HG03432 (cell line): ENCODE measurements at regions not wholly inside any gene's neighbourhood (a gene's known extent, or its start where the extent isn't known, plus 50 kb on each side); places are given as distances from the start of the nearest gene placed in this dataset.
"Not testable (repeated sequence)": the region's sequence is repeated elsewhere in the genome, so short reads cannot be mapped to it uniquely, and the experiment has no call there.

ENCODE experiments used
- ATAC-seq: cut with Tn5 transposase; IDR thresholded peaks from one replicate; pipeline ENCODE4 v1.9.1; 2021; ENCODE audit warnings: mild to moderate bottlenecking, moderate library complexity; ENCODE audit not compliant: unreplicated experiment

GRCh38 chr13:21909331-21909730, 238.5 kb downstream of the FGF9 start:
- no peak for ATAC-seq

DNA sequence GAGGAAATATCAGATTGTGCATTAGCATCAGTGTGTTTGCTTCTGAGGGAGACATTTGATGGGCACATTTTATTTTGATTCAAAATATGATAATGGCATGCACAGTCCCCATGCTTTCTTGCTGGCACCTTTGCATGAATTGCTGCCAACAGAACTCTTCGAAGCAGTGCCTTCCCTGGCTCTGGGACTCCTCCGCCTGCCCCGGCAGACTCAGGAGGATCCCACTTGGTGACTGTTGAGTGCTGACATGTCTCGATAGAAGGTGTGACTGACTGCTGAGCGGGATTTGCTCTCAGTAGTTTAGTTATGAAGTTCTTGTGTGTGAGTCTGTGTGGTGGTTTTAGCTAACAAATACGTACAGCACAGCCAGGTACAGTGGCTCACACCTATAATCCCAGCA, 239.7 kb downstream of the FGF9 start:
- ATAC-seq = no peak

- ATAC-seq = no peak
Observed at GRCh38 chr13:21911646-21912298, 240.9 kb downstream of the FGF9 start.

- no peak for ATAC-seq
Observed at GRCh38 chr13:21913010-21913409, 242.1 kb downstream of the FGF9 start.

- no peak for ATAC-seq
Observed at GRCh38 chr13:21917086-21918015, 246.5 kb downstream of the FGF9 start.

DNA sequence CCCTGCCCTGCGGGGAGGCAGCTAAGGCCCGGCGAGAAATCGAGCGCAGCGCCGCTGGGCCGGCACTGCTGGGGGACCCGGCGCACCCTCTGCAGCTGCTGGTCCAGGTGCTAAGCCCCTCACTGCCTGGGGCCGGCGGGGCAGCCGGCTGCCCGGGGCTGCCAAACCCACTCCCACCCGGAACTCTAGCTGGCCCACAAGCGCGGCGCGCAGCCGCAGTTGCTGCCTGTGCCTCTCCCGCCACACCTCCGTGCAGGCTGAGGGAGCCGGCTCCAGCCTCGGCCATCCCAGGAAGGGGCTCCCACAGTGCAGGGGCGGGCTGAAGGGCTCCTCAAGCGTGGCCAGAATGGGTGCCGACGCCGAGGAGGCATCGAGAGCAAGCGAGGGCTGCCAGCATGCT, 249.9 kb downstream of the FGF9 start:
- ATAC-seq = not testable (repeated sequence)

DNA sequence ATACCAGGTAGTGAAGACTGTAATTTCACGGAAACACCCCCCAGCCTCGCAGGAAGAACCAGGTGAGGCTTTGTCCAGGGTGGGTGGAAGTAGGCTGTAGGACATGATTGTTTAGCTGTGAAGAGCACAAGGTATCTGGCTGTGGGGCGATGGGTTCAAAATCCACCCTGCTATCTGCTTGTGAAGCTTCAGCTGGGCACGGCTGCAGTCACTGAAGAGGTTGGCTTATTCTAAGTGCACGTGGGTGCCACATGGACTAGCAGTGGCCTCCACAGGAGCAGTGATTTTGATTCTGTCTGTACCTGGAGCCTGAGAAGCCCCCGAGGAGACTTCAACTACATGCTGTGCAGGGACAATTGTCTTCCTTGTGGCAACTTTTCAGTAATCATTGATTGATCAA, 254.1 kb downstream of the FGF9 start:
- ATAC-seq = no peak

GRCh38 chr13:21925720-21926119, 254.8 kb downstream of the FGF9 start:
- no peak for ATAC-seq

- ATAC-seq = no peak
Observed at GRCh38 chr13:21929400-21929799, 258.5 kb downstream of the FGF9 start.

- no peak for ATAC-seq
Observed at GRCh38 chr13:21930536-21930935, 259.7 kb downstream of the FGF9 start.

DNA sequence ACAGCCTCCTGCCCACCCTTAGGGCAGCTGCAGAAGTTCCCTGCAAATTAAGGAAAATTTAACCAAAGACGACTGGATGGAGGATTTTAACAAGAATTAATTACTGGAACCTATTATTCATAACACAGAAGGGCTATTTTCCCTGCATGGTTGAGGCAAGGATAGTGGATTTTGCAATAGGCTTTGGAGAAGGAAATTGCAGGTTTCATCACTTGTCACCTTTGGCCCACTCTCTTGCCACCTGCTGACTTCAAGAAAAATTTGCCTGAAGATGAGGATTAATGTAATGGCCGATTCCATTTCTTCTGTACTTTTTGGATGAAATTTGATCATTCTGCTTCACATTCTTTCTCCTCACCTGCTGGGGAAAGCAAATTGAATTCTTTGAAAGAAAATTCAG, 261.7 kb downstream of the FGF9 start:
- ATAC-seq = no peak

DNA sequence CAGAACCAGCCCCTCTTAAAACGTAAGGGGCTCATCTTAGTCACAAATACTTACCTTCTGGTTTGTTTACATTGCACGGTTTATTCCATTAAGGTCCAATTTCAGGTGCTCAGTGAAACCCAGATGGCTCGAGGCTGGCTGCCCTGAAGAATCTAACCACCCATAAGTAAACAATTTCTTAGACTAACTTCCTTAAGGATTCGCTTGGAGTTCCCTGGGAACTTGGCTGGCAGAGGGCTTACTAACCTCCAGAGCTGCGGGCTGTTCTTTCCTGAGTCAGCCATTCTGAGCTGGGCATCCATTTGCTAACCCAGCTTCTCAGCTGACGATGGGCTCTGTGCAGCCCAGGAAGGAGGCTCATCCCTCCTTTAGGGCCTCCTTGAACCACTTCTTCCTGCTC, 262.1 kb downstream of the FGF9 start:
- no peak for ATAC-seq

- no peak for ATAC-seq
Observed at GRCh38 chr13:21934284-21934683, 263.4 kb downstream of the FGF9 start.

DNA sequence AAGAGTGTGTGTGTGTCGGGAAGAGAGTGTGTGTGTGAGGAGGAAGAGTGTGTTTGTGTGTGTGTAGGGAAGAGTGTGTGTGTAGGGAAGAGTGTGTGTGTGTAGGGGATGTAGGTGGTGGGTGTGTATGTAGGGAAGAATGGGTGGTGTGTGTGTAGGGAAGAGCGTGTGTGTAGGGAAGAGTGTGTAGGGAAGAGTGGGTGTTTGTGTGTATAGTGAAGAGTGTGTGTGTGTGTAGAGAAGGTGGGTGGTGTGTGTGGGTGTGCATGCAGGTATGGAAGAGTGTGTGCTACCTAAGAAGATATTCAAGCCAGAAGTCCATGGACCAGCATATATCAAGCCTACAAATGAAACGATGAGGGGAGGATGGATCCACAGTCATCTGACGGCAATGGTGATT, 265.8 kb downstream of the FGF9 start:
- no peak for ATAC-seq

GRCh38 chr13:21938168-21938567, 267.3 kb downstream of the FGF9 start:
- no peak for ATAC-seq

DNA sequence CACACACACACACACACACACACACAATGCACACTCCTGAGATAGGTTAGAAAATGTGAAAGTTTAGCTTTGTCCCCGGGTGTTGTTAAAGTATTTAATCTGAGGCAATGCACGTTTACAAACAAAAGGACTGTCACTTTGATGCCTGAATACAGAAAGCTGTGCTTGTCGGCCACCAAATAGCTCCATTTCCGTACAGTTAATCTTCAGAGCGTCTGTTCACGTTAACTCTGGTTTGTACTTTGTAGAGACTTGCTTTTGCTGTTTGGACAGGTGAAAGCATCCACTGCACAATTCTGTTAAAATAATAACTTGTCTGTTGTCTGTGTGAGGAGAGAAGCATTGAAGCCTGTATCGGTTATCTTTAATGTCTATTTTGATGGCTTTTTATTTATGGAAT, 267.8 kb downstream of the FGF9 start:
- no peak for ATAC-seq

DNA sequence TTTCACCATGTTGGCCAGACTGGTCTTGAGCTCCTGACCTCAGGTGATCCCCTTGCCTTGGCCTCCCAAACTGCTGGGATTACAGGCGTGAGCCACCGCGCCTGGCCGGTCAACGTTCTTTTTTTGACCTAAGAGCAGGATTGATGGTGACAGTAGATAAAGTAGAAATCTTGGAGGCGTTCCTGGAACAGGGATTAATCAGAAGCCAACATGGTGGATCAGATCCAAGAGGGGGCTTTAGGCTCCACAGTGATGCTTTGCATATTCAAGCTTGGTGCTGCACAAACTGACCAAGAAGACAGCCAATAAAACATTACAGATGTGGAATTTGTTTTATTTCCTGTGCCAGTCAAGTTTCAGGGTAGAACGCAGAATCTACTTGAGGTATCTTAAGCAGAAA, 271.2 kb downstream of the FGF9 start:
- ATAC-seq = no peak

DNA sequence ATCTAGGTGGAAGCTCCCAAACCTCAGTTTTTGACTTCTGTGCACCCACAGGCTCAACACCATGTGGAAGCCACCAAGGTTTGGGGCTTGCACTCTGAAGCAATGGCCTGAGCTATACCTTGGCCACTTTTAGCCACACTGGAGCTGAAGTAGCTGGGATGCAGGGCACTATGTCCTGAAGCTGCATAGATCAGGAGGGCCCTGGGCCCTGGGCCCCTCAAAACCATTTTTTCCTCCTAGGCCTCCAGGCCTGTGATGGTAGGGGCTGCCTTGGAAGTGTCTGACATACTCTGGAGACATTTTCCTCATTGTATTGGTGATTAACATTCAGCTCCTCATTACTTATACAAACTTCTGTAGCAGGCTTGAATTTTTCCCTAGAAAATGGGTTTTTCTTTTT, 273.7 kb downstream of the FGF9 start:
- ATAC-seq = no peak

- no peak for ATAC-seq
Observed at GRCh38 chr13:21945195-21945594, 274.3 kb downstream of the FGF9 start.

DNA sequence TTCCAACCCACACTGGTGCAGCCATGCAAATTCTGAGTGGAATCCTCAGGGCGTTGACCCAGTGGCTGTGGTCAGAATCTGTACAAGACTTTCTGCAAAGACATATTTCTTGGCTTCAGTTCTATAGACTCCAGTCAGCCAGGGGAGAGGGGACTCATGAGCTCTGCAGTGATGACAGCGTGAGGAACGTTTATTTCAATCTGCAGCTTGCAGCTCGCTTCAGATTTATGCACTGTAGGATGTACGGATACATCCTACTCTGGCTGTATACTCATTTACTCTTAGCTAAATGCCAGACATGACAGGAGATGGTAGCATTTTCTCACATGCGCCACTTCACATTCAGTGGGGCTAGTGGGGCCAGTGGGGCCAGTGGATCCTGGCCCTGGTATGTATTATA, 276.1 kb downstream of the FGF9 start:
- ATAC-seq = no peak

- ATAC-seq = peak; percentile 92
Observed at GRCh38 chr13:21948769-21949474, 278.0 kb downstream of the FGF9 start.
